ENCODE measurements at regions not wholly inside any gene's neighbourhood (a gene's known extent, or its start where the extent isn't known, plus 50 kb on each side); places are given as distances from the start of the nearest gene placed in this dataset.

GRCh38 chr13:22549126-22549525 is 631.7 kb upstream of the SGCG start:
- Histone ChIP-seq H2BK15ac (ENCODE audit: low read depth, low read length) (no peak overlapping the region), H3K56ac (ENCODE audit: insufficient read length, low read depth, low read length) (no peak overlapping the region), H3K23ac (ENCODE audit: insufficient read length, low read depth, low read length) (no peak overlapping the region), H3K9ac (ENCODE audit: extremely low read depth, insufficient read length, low read length) (no peak overlapping the region), H3K79me2 (ENCODE audit: insufficient read depth, low read length) (no peaks in the 10 kb centered on the region), H4K8ac (replicated peaks; ENCODE audit: insufficient read length, low read depth, low read length) (no peak overlapping the region), H3K4me1 (ENCODE audit: insufficient read depth, low read length) (no peaks in the 10 kb centered on the region), H3K9me3 (ENCODE audit: control insufficient read depth, low read depth, low read length) (no peaks in the 10 kb centered on the region), H4K5ac (ENCODE audit: insufficient read length, low read depth, low read length) (no peak overlapping the region), H3K4ac (ENCODE audit: low read depth, low read length) (no peak overlapping the region), H2BK20ac (ENCODE audit: low read depth, low read length, poor library complexity, severe bottlenecking) (no peak overlapping the region), H2BK120ac (ENCODE audit: low read depth, low read length, poor library complexity, severe bottlenecking) (no peak overlapping the region), H3K27ac (ENCODE audit: insufficient read length, low read depth, low read length) (no peak overlapping the region), H3K14ac (ENCODE audit: insufficient read depth, low read length) (no peak overlapping the region), H3T11ph (ENCODE audit: low read length) (no peak overlapping the region), H3K79me1 (ENCODE audit: insufficient read depth, low read depth, low read length, poor library complexity, severe bottlenecking) (no peaks in the 10 kb centered on the region), H3K23me2 (ENCODE audit: insufficient read length, low read depth, low read length, poor library complexity, severe bottlenecking) (no peaks in the 10 kb centered on the region), H3K18ac (ENCODE audit: insufficient read length, low read depth, low read length) (no peak overlapping the region), H3K27me3 (ENCODE audit: insufficient read depth, low read length) (no peaks in the 10 kb centered on the region), H4K20me1 (ENCODE audit: control insufficient read depth, insufficient read depth, insufficient read length) (no peaks in the 10 kb centered on the region), H4K91ac (ENCODE audit: insufficient read length, low read depth, low read length) (no peak overlapping the region), H2AFZ (ENCODE audit: low read length) (no peak overlapping the region), H2BK5ac (ENCODE audit: insufficient read length, low read length) (no peak overlapping the region), H2AK5ac (ENCODE audit: insufficient read length, low read length) (no peak overlapping the region), H3K4me2 (ENCODE audit: insufficient read depth, insufficient read length, low read length) (no peak overlapping the region), H2BK12ac (ENCODE audit: insufficient read length, low read depth, low read length) (no peak overlapping the region)
- Mint-ChIP-seq H3K9me3 (peaks cover 4 to 10% of the 10 kb centered on the region in 2 experiments; a peak in 4 of 5 replicates), H3K27me3 (ENCODE audit: low read depth) (no peaks in the 10 kb centered on the region), H3K4me3 (no peak overlapping the region), H3K36me3 (ENCODE audit: insufficient read depth in 1 of 3, low read depth in 3 of 3) (peaks cover 2 to 9% (median 6%) of the 10 kb centered on the region in 3 experiments; a peak in 4 of 7 replicates), H3K4me1 (no peaks in the 10 kb centered on the region; a peak in 1 of 4 replicates), H3K27ac (no peak overlapping the region)
- no peak for DNase-seq
- no peak for TF ChIP-seq CTCF (conservative IDR thresholded peaks at IDR 0.05)
- WGBS (ENCODE audit: extremely low coverage, insufficient read length, low lambda C conversion rate): no CpG with 5 or more reads among the region's 2 CpGs
